Fibroblast of lung (primary cell): ENCODE measurements at regions not wholly inside any gene's neighbourhood (a gene's known extent, or its start where the extent isn't known, plus 50 kb on each side); places are given as distances from the start of the nearest gene placed in this dataset.

Experiments used
- DNase-seq, 2 donors: peaks; one replicate each; pipeline versions ENCODE4 v3.0.0 to v3.0.0-alpha.2; 2010; ENCODE audit warnings: low read depth in 2 of 2
- H2AFZ ChIP-seq: 2 replicates; pipeline ENCODE4 v1.5.1; 2012; ENCODE audit warnings: low read length, control low read depth, inconsistent platforms
- H3K27ac ChIP-seq: 2 replicates; pipeline ENCODE4 v1.5.1; 2011; ENCODE audit warnings: low read length, control low read depth; ENCODE audit not compliant: insufficient read depth
- H3K27me3 ChIP-seq: 2 replicates; pipeline ENCODE4 v1.5.1; 2011; ENCODE audit warnings: mild to moderate bottlenecking, low read length; ENCODE audit not compliant: control insufficient read depth, insufficient read depth
- H3K36me3 ChIP-seq: 2 replicates; pipeline ENCODE4 v1.5.1; 2011; ENCODE audit warnings: low read length; ENCODE audit not compliant: control insufficient read depth, insufficient read depth
- H3K4me1 ChIP-seq: 2 replicates; pipeline ENCODE4 v1.5.1; 2011; ENCODE audit warnings: low read length; ENCODE audit not compliant: control insufficient read depth, insufficient read depth; ENCODE audit errors: extremely low read depth
- H3K4me2 ChIP-seq: 2 replicates; pipeline ENCODE4 v1.5.1; 2011; ENCODE audit warnings: low read length, control low read depth; ENCODE audit not compliant: insufficient read depth; ENCODE audit errors: extremely low read depth
- H3K4me3 ChIP-seq, 4 experiments: fragments of 200-600 bp in 1 of 4; sonication (generic) in 1 of 4; replicated peaks in 1 of 4; 2 replicates each; pipeline ENCODE4 v1.5.1; 2011 to 2016; ENCODE audit warnings: low read length in 4 of 4, low read depth in 3 of 4, mild to moderate bottlenecking in 3 of 4, control low read depth in 2 of 4, inconsistent platforms in 1 of 4, mixed read lengths in 1 of 4; ENCODE audit not compliant: insufficient read depth in 1 of 4; ENCODE audit errors: control extremely low read depth in 1 of 4
- H3K79me2 ChIP-seq: 2 replicates; pipeline ENCODE4 v1.5.1; 2012; ENCODE audit warnings: mild to moderate bottlenecking, low read length, inconsistent platforms; ENCODE audit not compliant: control insufficient read depth, insufficient read depth
- H3K9ac ChIP-seq: 2 replicates; pipeline ENCODE4 v1.5.1; 2011; ENCODE audit warnings: mild to moderate bottlenecking, low read length, control low read depth; ENCODE audit not compliant: insufficient read depth
- H3K9me3 ChIP-seq: 2 replicates; pipeline ENCODE4 v1.5.1; 2012; ENCODE audit warnings: low read depth, low read length; ENCODE audit not compliant: control insufficient read depth, insufficient read depth
- H4K20me1 ChIP-seq: 2 replicates; pipeline ENCODE4 v1.5.1; 2011; ENCODE audit warnings: low read length; ENCODE audit not compliant: control insufficient read depth, insufficient read depth; ENCODE audit errors: extremely low read depth
- CTCF ChIP-seq, 2 donors: IDR thresholded peaks in 1 of 2; conservative IDR thresholded peaks in 1 of 2; 1 replicate in 1 of 2; 2 replicates in 1 of 2; pipeline ENCODE4 v1.5.1; 2011 to 2012; ENCODE audit warnings: low read length in 2 of 2, control low read depth in 1 of 2, inconsistent platforms in 1 of 2, low read depth in 1 of 2, mild to moderate bottlenecking in 1 of 2
- EZH2 ChIP-seq: IDR thresholded peaks from 2 replicates; pipeline ENCODE4 v1.5.1; 2012; ENCODE audit warnings: low read length, control low read depth, mild to moderate bottlenecking; ENCODE audit errors: missing control alignments

GRCh38 chr5:166331521-166331920 lies 1959.9 kb upstream of the WWC1 start:
- Histone ChIP-seq H2AFZ (no peak overlapping the region), H3K9me3 (no peaks in the 10 kb centered on the region), H3K27me3 (no peaks in the 10 kb centered on the region), H4K20me1 (no peaks in the 10 kb centered on the region), H3K4me2 (no peak overlapping the region), H3K4me1 (no peaks in the 10 kb centered on the region), H3K36me3 (no peaks in the 10 kb centered on the region), H3K79me2 (no peaks in the 10 kb centered on the region), H3K27ac (no peak overlapping the region), H3K4me3 (no peak overlapping the region), H3K9ac (no peak overlapping the region)
- TF ChIP-seq EZH2, result no peak
- TF ChIP-seq CTCF (conservative IDR thresholded peaks at IDR 0.05 in 1 of 2, IDR thresholded peaks at IDR 0.05 in 1 of 2; ENCODE audit: low read depth in 1 of 2, low read length in 2 of 2), result no peak
- DNase-seq, result no peak

GRCh38 chr5:166338801-166339200 lies 1952.6 kb upstream of the WWC1 start:
- no peak overlapping the region for H3K27ac ChIP-seq
- TF ChIP-seq EZH2, result no peak
- TF ChIP-seq CTCF (conservative IDR thresholded peaks at IDR 0.05 in 1 of 2, IDR thresholded peaks at IDR 0.05 in 1 of 2; ENCODE audit: low read depth in 1 of 2, low read length in 2 of 2), result no peak
- H3K9ac ChIP-seq, result no peak overlapping the region
- H3K36me3 ChIP-seq, result no peaks in the 10 kb centered on the region
- no peak overlapping the region for H3K4me2 ChIP-seq
- H3K9me3 ChIP-seq, result no peaks in the 10 kb centered on the region
- H2AFZ ChIP-seq, result no peak overlapping the region
- H3K79me2 ChIP-seq, result no peaks in the 10 kb centered on the region
- H3K4me1 ChIP-seq, result no peaks in the 10 kb centered on the region
- peak in 1 of 2 donors; percentile 23 for DNase-seq
- H3K4me3 ChIP-seq, result no peak overlapping the region
- no peaks in the 10 kb centered on the region for H3K27me3 ChIP-seq
- no peaks in the 10 kb centered on the region for H4K20me1 ChIP-seq

- Histone ChIP-seq H3K4me1 (no peaks in the 10 kb centered on the region), H2AFZ (no peak overlapping the region), H3K27ac (no peak overlapping the region), H3K79me2 (no peaks in the 10 kb centered on the region), H3K27me3 (no peaks in the 10 kb centered on the region), H3K4me2 (no peak overlapping the region), H3K36me3 (no peaks in the 10 kb centered on the region), H3K4me3 (no peak overlapping the region), H3K9me3 (no peaks in the 10 kb centered on the region), H4K20me1 (no peaks in the 10 kb centered on the region), H3K9ac (no peak overlapping the region)
- peak in 1 of 2 donors; percentile 19 for DNase-seq
- TF ChIP-seq CTCF (conservative IDR thresholded peaks at IDR 0.05 in 1 of 2, IDR thresholded peaks at IDR 0.05 in 1 of 2; ENCODE audit: low read depth in 1 of 2, low read length in 2 of 2) (no peak), EZH2 (no peak)
Measured at GRCh38 chr5:166340039-166340438, 1951.4 kb upstream of the WWC1 start.
